Caco-2 (cell line): ENCODE measurements at regions not wholly inside any gene's neighbourhood (a gene's known extent, or its start where the extent isn't known, plus 50 kb on each side); places are given as distances from the start of the nearest gene placed in this dataset.

ENCODE experiments used
- BruUV-seq: library from RNA; stranded (reverse); fragments of 400-500 nt; replicated peaks from 2 replicates; lab custom pipeline; 2021; lab: Mats Ljungman, UMichigan
- CTCF ChIA-PET: fragments of 300-600 bp; sonication (Branson Sonifier 250); formaldehyde crosslinking; loops from one replicate; lab custom pipeline; 2022; ENCODE audit warnings: antibody characterized with exemption; lab: Charles Lee
- POLR2A ChIA-PET: fragments of 300-600 bp; sonication (Branson Sonifier 250); formaldehyde crosslinking; loops from one replicate; lab custom pipeline; 2022; ENCODE audit warnings: antibody characterized with exemption; lab: Charles Lee
- DNase-seq, 2 experiments: peaks; one replicate each; pipeline versions ENCODE4 v3.0.0 to v3.0.0-alpha.2; 2020 to 2022
- H3K27me3 ChIP-seq: replicated peaks from 2 replicates; pipeline ENCODE4 v1.6.0; 2011; ENCODE audit warnings: low read length; ENCODE audit not compliant: control insufficient read depth, insufficient read depth
- H3K36me3 ChIP-seq: 2 replicates; pipeline ENCODE4 v1.5.1; 2011; ENCODE audit warnings: low read length; ENCODE audit not compliant: control insufficient read depth, insufficient read depth
- H3K4me1 ChIP-seq: fragments of 250-450 bp; sonication (Bioruptor Pico); 2 replicates; pipeline ENCODE4 v1.5.1; 2020; ENCODE audit warnings: mild to moderate bottlenecking
- H3K4me3 ChIP-seq: 2 replicates; pipeline ENCODE4 v1.5.1; 2011; ENCODE audit warnings: low read depth, mild to moderate bottlenecking, control low read depth, low read length
- H3K9me3 ChIP-seq: fragments of 250-450 bp; sonication (Bioruptor Pico); 2 replicates; pipeline ENCODE4 v1.5.1; 2020; ENCODE audit warnings: mild to moderate bottlenecking, moderate library complexity
- H3K27ac Mint-ChIP-seq: one replicate; pipeline ENCODE4 v1.8.0; 2022; ENCODE audit warnings: mixed read lengths; ENCODE audit not compliant: unreplicated experiment
- H3K27me3 Mint-ChIP-seq: one replicate; pipeline ENCODE4 v1.8.0; 2022; ENCODE audit warnings: mixed read lengths; ENCODE audit not compliant: insufficient read depth, unreplicated experiment
- H3K36me3 Mint-ChIP-seq: one replicate; pipeline ENCODE4 v1.8.0; 2022; ENCODE audit warnings: mild to moderate bottlenecking, mixed read lengths; ENCODE audit not compliant: insufficient read depth, unreplicated experiment
- H3K4me1 Mint-ChIP-seq: one replicate; pipeline ENCODE4 v1.8.0; 2022; ENCODE audit warnings: low read depth, mixed read lengths; ENCODE audit not compliant: unreplicated experiment
- H3K4me3 Mint-ChIP-seq: one replicate; pipeline ENCODE4 v1.8.0; 2022; ENCODE audit warnings: mild to moderate bottlenecking, moderate library complexity, mixed read lengths; ENCODE audit not compliant: unreplicated experiment
- H3K9me3 Mint-ChIP-seq: one replicate; pipeline ENCODE4 v1.8.0; 2022; ENCODE audit warnings: mixed read lengths; ENCODE audit not compliant: unreplicated experiment
- intact Hi-C: fragments of 100-400 bp; cut with micrococcal nuclease; formaldehyde crosslinking; loops from one replicate; pipeline ENCODE4 v1.10.0; 2022; ENCODE audit not compliant: unreplicated experiment
- TF ChIP-seq, protein P1 (sequence below), 2 experiments: fragments of 200-600 bp in 1 of 2; IDR thresholded peaks; 1 replicate in 1 of 2; 2 replicates in 1 of 2; pipeline versions ENCODE4 v1.5.1 to v1.8.0; 2011 to 2022; ENCODE audit warnings: antibody characterized with exemption in 1 of 2, control low read depth in 1 of 2, inconsistent platforms in 1 of 2, low read depth in 1 of 2, low read length in 1 of 2, mild to moderate bottlenecking in 1 of 2, moderate library complexity in 1 of 2; ENCODE audit not compliant: insufficient read depth in 1 of 2, severe bottlenecking in 1 of 2, unreplicated experiment in 1 of 2

GRCh38 chr5:135689506-135689905 is 110.7 kb upstream of the CXCL14 start:
- H3K4me3 Mint-ChIP-seq: no peak overlapping the region
- H3K4me1 Mint-ChIP-seq: peaks cover 4% of the 10 kb centered on the region
- H3K9me3 Mint-ChIP-seq: no peaks in the 10 kb centered on the region
- BruUV-seq: no TSS peak
- H3K36me3 Mint-ChIP-seq: no peaks in the 10 kb centered on the region
- TF ChIP-seq, protein P1, sequence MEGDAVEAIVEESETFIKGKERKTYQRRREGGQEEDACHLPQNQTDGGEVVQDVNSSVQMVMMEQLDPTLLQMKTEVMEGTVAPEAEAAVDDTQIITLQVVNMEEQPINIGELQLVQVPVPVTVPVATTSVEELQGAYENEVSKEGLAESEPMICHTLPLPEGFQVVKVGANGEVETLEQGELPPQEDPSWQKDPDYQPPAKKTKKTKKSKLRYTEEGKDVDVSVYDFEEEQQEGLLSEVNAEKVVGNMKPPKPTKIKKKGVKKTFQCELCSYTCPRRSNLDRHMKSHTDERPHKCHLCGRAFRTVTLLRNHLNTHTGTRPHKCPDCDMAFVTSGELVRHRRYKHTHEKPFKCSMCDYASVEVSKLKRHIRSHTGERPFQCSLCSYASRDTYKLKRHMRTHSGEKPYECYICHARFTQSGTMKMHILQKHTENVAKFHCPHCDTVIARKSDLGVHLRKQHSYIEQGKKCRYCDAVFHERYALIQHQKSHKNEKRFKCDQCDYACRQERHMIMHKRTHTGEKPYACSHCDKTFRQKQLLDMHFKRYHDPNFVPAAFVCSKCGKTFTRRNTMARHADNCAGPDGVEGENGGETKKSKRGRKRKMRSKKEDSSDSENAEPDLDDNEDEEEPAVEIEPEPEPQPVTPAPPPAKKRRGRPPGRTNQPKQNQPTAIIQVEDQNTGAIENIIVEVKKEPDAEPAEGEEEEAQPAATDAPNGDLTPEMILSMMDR (IDR thresholded peaks at IDR 0.05; ENCODE audit: insufficient read depth in 1 of 2, low read depth in 1 of 2, low read length in 1 of 2, severe bottlenecking in 1 of 2, unreplicated experiment in 1 of 2): no peak
- DNase-seq: no peak
- no peaks in the 10 kb centered on the region for H3K4me1 ChIP-seq
- no peak overlapping the region for H3K4me3 ChIP-seq
- intact Hi-C loops: no loop called here
- ChIA-PET POLR2A (no interaction called here), CTCF (no interaction called here)
- peaks cover 4% of the 10 kb centered on the region for H3K27me3 Mint-ChIP-seq
- no peak overlapping the region for H3K27ac Mint-ChIP-seq
- H3K27me3 ChIP-seq: no peaks in the 10 kb centered on the region
- no peaks in the 10 kb centered on the region for H3K36me3 ChIP-seq
- H3K9me3 ChIP-seq: no peaks in the 10 kb centered on the region

DNA sequence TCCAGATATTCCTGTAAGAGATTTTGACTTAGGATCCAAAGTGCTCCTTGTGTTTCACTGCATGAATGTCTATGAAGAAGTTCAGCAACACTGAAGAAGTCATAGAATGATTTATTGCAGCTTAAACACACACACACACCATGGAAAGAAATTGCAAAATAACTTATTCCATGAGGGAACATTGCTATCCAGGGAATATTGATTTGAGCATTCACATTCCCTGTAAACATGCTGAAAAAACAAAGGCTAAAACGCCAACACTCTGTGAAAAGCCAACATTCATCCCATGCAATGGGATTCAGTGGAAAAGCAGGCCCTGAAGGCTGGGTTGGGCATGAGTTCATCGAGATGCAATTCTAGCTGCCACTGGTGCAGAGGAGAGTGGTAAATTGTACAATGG is 109.6 kb upstream of the CXCL14 start:
- Mint-ChIP-seq H3K36me3 (no peaks in the 10 kb centered on the region), H3K4me1 (no peaks in the 10 kb centered on the region), H3K9me3 (no peaks in the 10 kb centered on the region), H3K27me3 (peaks cover 4% of the 10 kb centered on the region), H3K4me3 (no peak overlapping the region), H3K27ac (no peak overlapping the region)
- ChIA-PET POLR2A (no interaction called here), CTCF (no interaction called here)
- no peak for DNase-seq
- TF ChIP-seq, protein P1 (IDR thresholded peaks at IDR 0.05; ENCODE audit: insufficient read depth in 1 of 2, low read depth in 1 of 2, low read length in 1 of 2, severe bottlenecking in 1 of 2, unreplicated experiment in 1 of 2): no peak
- no peaks in the 10 kb centered on the region for H3K9me3 ChIP-seq
- BruUV-seq: no TSS peak
- no peak overlapping the region for H3K4me3 ChIP-seq
- no peaks in the 10 kb centered on the region for H3K27me3 ChIP-seq
- no peaks in the 10 kb centered on the region for H3K36me3 ChIP-seq
- H3K4me1 ChIP-seq: no peaks in the 10 kb centered on the region
- intact Hi-C loops: no loop called here

DNA sequence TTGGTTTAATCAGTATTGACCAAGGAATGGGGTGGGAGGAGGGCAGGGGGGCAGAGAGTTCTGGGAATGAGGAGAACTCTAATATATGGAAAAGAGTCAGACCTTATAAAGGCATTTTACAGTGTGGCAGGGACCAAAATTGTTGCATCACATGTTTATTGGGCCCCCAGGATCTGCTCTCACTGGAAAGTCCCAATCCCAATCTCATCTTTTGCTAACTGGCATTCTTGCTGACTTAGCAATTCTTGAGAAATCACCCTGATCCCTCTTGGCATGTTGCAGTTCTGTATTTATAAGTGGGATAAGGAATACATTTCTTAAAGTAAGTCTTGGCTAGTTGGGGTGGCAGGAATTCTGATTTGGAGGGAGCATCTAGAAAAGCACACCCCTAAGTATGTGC is 104.4 kb upstream of the CXCL14 start:
- ChIA-PET POLR2A (no interaction called here), CTCF (no interaction called here)

More for the DNA sequence above, 104.4 kb upstream of the CXCL14 start:
- no peaks in the 10 kb centered on the region for H3K36me3 ChIP-seq
- H3K9me3 ChIP-seq: peaks cover 8% of the 10 kb centered on the region
- no peak overlapping the region for H3K4me3 ChIP-seq
- TF ChIP-seq, protein P1 (IDR thresholded peaks at IDR 0.05; ENCODE audit: insufficient read depth in 1 of 2, low read depth in 1 of 2, low read length in 1 of 2, severe bottlenecking in 1 of 2, unreplicated experiment in 1 of 2): no peak
- BruUV-seq: no TSS peak
- DNase-seq: no peak
- no peaks in the 10 kb centered on the region for H3K27me3 ChIP-seq
- peaks cover 14% of the 10 kb centered on the region for H3K9me3 Mint-ChIP-seq
- no peaks in the 10 kb centered on the region for H3K4me1 Mint-ChIP-seq
- no peak overlapping the region for H3K27ac Mint-ChIP-seq
- no peak overlapping the region for H3K4me3 Mint-ChIP-seq
- no peaks in the 10 kb centered on the region for H3K36me3 Mint-ChIP-seq
- H3K27me3 Mint-ChIP-seq: peaks cover 6% of the 10 kb centered on the region
- intact Hi-C loops: no loop called here
- H3K4me1 ChIP-seq: no peaks in the 10 kb centered on the region
